ENCODE measurements at regions not wholly inside any gene's neighbourhood (a gene's known extent, or its start where the extent isn't known, plus 50 kb on each side); places are given as distances from the start of the nearest gene placed in this dataset.

GRCh38 chrX:38890963-38891362, 89.7 kb downstream of the MID1IP1 start:
- H2BK20ac ChIP-seq (ENCODE audit: low read depth, low read length, poor library complexity, severe bottlenecking), result no peak overlapping the region
- H3K4ac ChIP-seq (ENCODE audit: low read depth, low read length), result no peak overlapping the region
- H3K56ac ChIP-seq (ENCODE audit: insufficient read length, low read depth, low read length), result no peak overlapping the region
- DNase-seq, result no peak
- H3K4me2 ChIP-seq (ENCODE audit: insufficient read depth, insufficient read length, low read length), result no peak overlapping the region
- H3K27me3 ChIP-seq (ENCODE audit: insufficient read depth, low read length), result no peaks in the 10 kb centered on the region
- no peaks in the 10 kb centered on the region for H3K23me2 ChIP-seq (ENCODE audit: insufficient read length, low read depth, low read length, poor library complexity, severe bottlenecking)
- H3K79me2 ChIP-seq (ENCODE audit: insufficient read depth, low read length), result no peaks in the 10 kb centered on the region
- Mint-ChIP-seq H3K9me3 (peaks cover 70 to 77% of the 10 kb centered on the region in 2 experiments), H3K27me3 (ENCODE audit: low read depth) (peaks cover 2% of the 10 kb centered on the region; the same call in 1 of the 2 replicates), H3K36me3 (ENCODE audit: insufficient read depth in 1 of 3, low read depth in 3 of 3) (peaks cover 0 to 4% (median 2%) of the 10 kb centered on the region in 3 experiments; a peak in 4 of 7 replicates), H3K4me3 (no peak overlapping the region), H3K27ac (no peak overlapping the region), H3K4me1 (peaks cover 7 to 9% of the 10 kb centered on the region in 2 experiments; a peak in 3 of 4 replicates)
- H3K9ac ChIP-seq (ENCODE audit: extremely low read depth, insufficient read length, low read length), result no peak overlapping the region
- H2AFZ ChIP-seq (ENCODE audit: low read length), result no peak overlapping the region
- H4K20me1 ChIP-seq (ENCODE audit: control insufficient read depth, insufficient read depth, insufficient read length), result no peaks in the 10 kb centered on the region
- no peak overlapping the region for H3K18ac ChIP-seq (ENCODE audit: insufficient read length, low read depth, low read length)
- no peak overlapping the region for H2BK5ac ChIP-seq (ENCODE audit: insufficient read length, low read length)
- no peaks in the 10 kb centered on the region for H3K4me1 ChIP-seq (ENCODE audit: insufficient read depth, low read length)
- H3K27ac ChIP-seq (ENCODE audit: insufficient read length, low read depth, low read length), result no peak overlapping the region
- no peak overlapping the region for H4K5ac ChIP-seq (ENCODE audit: insufficient read length, low read depth, low read length)
- H3T11ph ChIP-seq (ENCODE audit: low read length), result no peak overlapping the region
- no peak overlapping the region for H2BK12ac ChIP-seq (ENCODE audit: insufficient read length, low read depth, low read length)
- peaks cover 8% of the 10 kb centered on the region for H3K9me3 ChIP-seq (ENCODE audit: control insufficient read depth, low read depth, low read length)
- H2BK15ac ChIP-seq (ENCODE audit: low read depth, low read length), result no peak overlapping the region
- no peak overlapping the region for H2BK120ac ChIP-seq (ENCODE audit: low read depth, low read length, poor library complexity, severe bottlenecking)
- no peak overlapping the region for H3K14ac ChIP-seq (ENCODE audit: insufficient read depth, low read length)
- TF ChIP-seq CTCF (conservative IDR thresholded peaks at IDR 0.05), result no peak
- no CpG with 5 or more reads among the region's 6 CpGs for WGBS (ENCODE audit: extremely low coverage, insufficient read length, low lambda C conversion rate)
- H4K8ac ChIP-seq (replicated peaks; ENCODE audit: insufficient read length, low read depth, low read length), result no peak overlapping the region
- no peak overlapping the region for H2AK5ac ChIP-seq (ENCODE audit: insufficient read length, low read length)
- H3K79me1 ChIP-seq (ENCODE audit: insufficient read depth, low read depth, low read length, poor library complexity, severe bottlenecking), result no peaks in the 10 kb centered on the region
- no peak overlapping the region for H3K23ac ChIP-seq (ENCODE audit: insufficient read length, low read depth, low read length)
- H4K91ac ChIP-seq (ENCODE audit: insufficient read length, low read depth, low read length), result no peak overlapping the region

All from H9 (cell line).